ENCODE measurements at regions not wholly inside any gene's neighbourhood (a gene's known extent, or its start where the extent isn't known, plus 50 kb on each side); places are given as distances from the start of the nearest gene placed in this dataset.

GRCh38 chr5:37933576-37933975 lies 93.7 kb upstream of the GDNF start:
- no peak overlapping the region for H3K4me2 ChIP-seq (ENCODE audit: low read length)
- H4K20me1 ChIP-seq (ENCODE audit: insufficient read depth) = no peaks in the 10 kb centered on the region
- intact Hi-C loops (cut with micrococcal nuclease) = no loop called here
- no peaks in the 10 kb centered on the region for H3K9me2 ChIP-seq (ENCODE audit: insufficient read depth)
- ATAC-seq (no peak), DNase-seq (ENCODE audit: low read depth, low spot score) (no peak)
- H3K27me3 ChIP-seq (ENCODE audit: insufficient read depth, low read length) = no peaks in the 10 kb centered on the region
- H2AFZ ChIP-seq (ENCODE audit: low read depth, low read length, poor library complexity, severe bottlenecking) = no peak overlapping the region
- H3K27ac ChIP-seq (ENCODE audit: low read depth, low read length) = no peak overlapping the region
- BruUV-seq (replicated peaks) = no TSS peak
- H3K79me2 ChIP-seq (ENCODE audit: insufficient read depth, low read length) = no peaks in the 10 kb centered on the region
- no peaks in the 10 kb centered on the region for H3K36me3 ChIP-seq (ENCODE audit: control insufficient read depth in 1 of 2, insufficient read depth in 2 of 2, low read length in 2 of 2)
- H3K4me3 ChIP-seq (replicated peaks in 1 of 2; ENCODE audit: low read depth in 1 of 2, low read length in 2 of 2) = no peak overlapping the region
- TF ChIP-seq YY1 (IDR thresholded peaks at IDR 0.05; ENCODE audit: extremely low read depth, insufficient replicate concordance, low read depth, low read length) = no peak
- no peak for TF ChIP-seq POLR2AphosphoS5 (IDR thresholded peaks at IDR 0.05; ENCODE audit: low read depth, low read length)
- TF ChIP-seq, protein P1, sequence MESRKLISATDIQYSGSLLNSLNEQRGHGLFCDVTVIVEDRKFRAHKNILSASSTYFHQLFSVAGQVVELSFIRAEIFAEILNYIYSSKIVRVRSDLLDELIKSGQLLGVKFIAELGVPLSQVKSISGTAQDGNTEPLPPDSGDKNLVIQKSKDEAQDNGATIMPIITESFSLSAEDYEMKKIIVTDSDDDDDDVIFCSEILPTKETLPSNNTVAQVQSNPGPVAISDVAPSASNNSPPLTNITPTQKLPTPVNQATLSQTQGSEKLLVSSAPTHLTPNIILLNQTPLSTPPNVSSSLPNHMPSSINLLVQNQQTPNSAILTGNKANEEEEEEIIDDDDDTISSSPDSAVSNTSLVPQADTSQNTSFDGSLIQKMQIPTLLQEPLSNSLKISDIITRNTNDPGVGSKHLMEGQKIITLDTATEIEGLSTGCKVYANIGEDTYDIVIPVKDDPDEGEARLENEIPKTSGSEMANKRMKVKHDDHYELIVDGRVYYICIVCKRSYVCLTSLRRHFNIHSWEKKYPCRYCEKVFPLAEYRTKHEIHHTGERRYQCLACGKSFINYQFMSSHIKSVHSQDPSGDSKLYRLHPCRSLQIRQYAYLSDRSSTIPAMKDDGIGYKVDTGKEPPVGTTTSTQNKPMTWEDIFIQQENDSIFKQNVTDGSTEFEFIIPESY (IDR thresholded peaks at IDR 0.05; ENCODE audit: extremely low read depth, insufficient replicate concordance, low read length) = no peak
- CTCF ChIA-PET = no interaction called here
- no peak overlapping the region for H3K9ac ChIP-seq (ENCODE audit: low read length)
- RAD21 ChIA-PET (ENCODE audit: low non-redundant PET in 1 of 2, low total read pairs in 2 of 2, uncharacterized antibody in 2 of 2, unreplicated experiment in 2 of 2) = no interaction called here
- POLR2A ChIA-PET = no interaction called here
- H3K4me1 ChIP-seq (ENCODE audit: control insufficient read depth in 1 of 2, insufficient read depth in 2 of 2, low read length in 2 of 2) = no peaks in the 10 kb centered on the region
- no peaks in the 10 kb centered on the region for H3K9me3 ChIP-seq (ENCODE audit: control insufficient read depth in 1 of 2, insufficient read depth in 1 of 2, low read depth in 1 of 2, low read length in 2 of 2)

GRCh38 chr5:37932450-37932849 lies 92.6 kb upstream of the GDNF start:
- H3K27ac ChIP-seq (ENCODE audit: low read depth, low read length) = no peak overlapping the region
- intact Hi-C loops (cut with micrococcal nuclease) = no loop called here
- no peaks in the 10 kb centered on the region for H3K9me2 ChIP-seq (ENCODE audit: insufficient read depth)
- ATAC-seq (no peak), DNase-seq (ENCODE audit: low read depth, low spot score) (no peak)
- no peak overlapping the region for H3K4me2 ChIP-seq (ENCODE audit: low read length)
- H3K9me3 ChIP-seq (ENCODE audit: control insufficient read depth in 1 of 2, insufficient read depth in 1 of 2, low read depth in 1 of 2, low read length in 2 of 2) = no peaks in the 10 kb centered on the region
- BruUV-seq (replicated peaks) = no TSS peak
- H3K9ac ChIP-seq (ENCODE audit: low read length) = no peak overlapping the region
- H3K79me2 ChIP-seq (ENCODE audit: insufficient read depth, low read length) = no peaks in the 10 kb centered on the region
- H3K4me1 ChIP-seq (ENCODE audit: control insufficient read depth in 1 of 2, insufficient read depth in 2 of 2, low read length in 2 of 2) = no peaks in the 10 kb centered on the region
- no peak overlapping the region for H2AFZ ChIP-seq (ENCODE audit: low read depth, low read length, poor library complexity, severe bottlenecking)
- no peaks in the 10 kb centered on the region for H3K36me3 ChIP-seq (ENCODE audit: control insufficient read depth in 1 of 2, insufficient read depth in 2 of 2, low read length in 2 of 2)
- no peak for TF ChIP-seq POLR2AphosphoS5 (IDR thresholded peaks at IDR 0.05; ENCODE audit: low read depth, low read length)
- TF ChIP-seq REST (IDR thresholded peaks at IDR 0.05; ENCODE audit: low read depth) = no peak
- no peak overlapping the region for H3K4me3 ChIP-seq (replicated peaks in 1 of 2; ENCODE audit: low read depth in 1 of 2, low read length in 2 of 2)
- POLR2A ChIA-PET = no interaction called here
- H3K27me3 ChIP-seq (ENCODE audit: insufficient read depth, low read length) = no peaks in the 10 kb centered on the region
- CTCF ChIA-PET = no interaction called here
- RAD21 ChIA-PET (ENCODE audit: low non-redundant PET in 1 of 2, low total read pairs in 2 of 2, uncharacterized antibody in 2 of 2, unreplicated experiment in 2 of 2) = no interaction called here
- no peaks in the 10 kb centered on the region for H4K20me1 ChIP-seq (ENCODE audit: insufficient read depth)
